WERI-Rb-1 (cell line): ENCODE measurements at regions not wholly inside any gene's neighbourhood (a gene's known extent, or its start where the extent isn't known, plus 50 kb on each side); places are given as distances from the start of the nearest gene placed in this dataset.

ENCODE experiments used
- DNase-seq: peaks from one replicate; pipeline ENCODE4 v3.0.0-alpha.2; 2020
- H3K27ac ChIP-seq: fragments of 250-450 bp; sonication (Bioruptor Pico); 2 replicates; pipeline ENCODE4 v1.5.1; 2020; ENCODE audit warnings: mild to moderate bottlenecking, moderate library complexity
- H3K27me3 ChIP-seq: fragments of 250-450 bp; sonication (Bioruptor Pico); 2 replicates; pipeline ENCODE4 v1.5.1; 2021; ENCODE audit warnings: mild to moderate bottlenecking, low read depth, moderate library complexity; ENCODE audit not compliant: insufficient read depth, severe bottlenecking
- H3K36me3 ChIP-seq: fragments of 250-450 bp; sonication (Bioruptor Pico); 2 replicates; pipeline ENCODE4 v1.5.1; 2020; ENCODE audit warnings: mild to moderate bottlenecking, moderate library complexity
- H3K4me3 ChIP-seq: 2 replicates; pipeline ENCODE4 v1.5.1; 2011; ENCODE audit warnings: low read depth, mild to moderate bottlenecking, control low read depth, low read length
- H3K9me3 ChIP-seq: fragments of 250-450 bp; sonication (Bioruptor Pico); 2 replicates; pipeline ENCODE4 v1.5.1; 2021; ENCODE audit warnings: mild to moderate bottlenecking, moderate library complexity; ENCODE audit not compliant: severe bottlenecking
- CTCF ChIP-seq: IDR thresholded peaks from 2 replicates; pipeline ENCODE4 v1.5.1; 2011; ENCODE audit warnings: low read depth, mild to moderate bottlenecking, control low read depth, inconsistent platforms, low read length

GRCh38 chr20:23136893-23137745, 51.0 kb upstream of the CD93 start:
- no peak for DNase-seq
- H3K4me3 ChIP-seq, result no peak overlapping the region
- H3K9me3 ChIP-seq, result no peaks in the 10 kb centered on the region
- H3K27ac ChIP-seq, result no peak overlapping the region
- H3K36me3 ChIP-seq, result no peaks in the 10 kb centered on the region
- no peak for TF ChIP-seq CTCF
- no peaks in the 10 kb centered on the region for H3K27me3 ChIP-seq

- no peak for DNase-seq
- no peaks in the 10 kb centered on the region for H3K27me3 ChIP-seq
- H3K36me3 ChIP-seq, result no peaks in the 10 kb centered on the region
- H3K9me3 ChIP-seq, result no peaks in the 10 kb centered on the region
- H3K4me3 ChIP-seq, result no peak overlapping the region
- no peak overlapping the region for H3K27ac ChIP-seq
- TF ChIP-seq CTCF, result no peak
Measured at GRCh38 chr20:23135449-23136420, 49.6 kb upstream of the CD93 start.
